ENCODE measurements at regions not wholly inside any gene's neighbourhood (a gene's known extent, or its start where the extent isn't known, plus 50 kb on each side); places are given as distances from the start of the nearest gene placed in this dataset.

GRCh38 chr7:106339513-106340246 lies 54.9 kb upstream of the NAMPT start:
- TF ChIP-seq EP300 (IDR thresholded peaks at IDR 0.05) (no peak), POLR2AphosphoS5 (IDR thresholded peaks at IDR 0.05) (no peak), CTCF (IDR thresholded peaks at IDR 0.05) (no peak), POLR2A (IDR thresholded peaks at IDR 0.05) (no peak)

Data from sigmoid colon (tissue), 4 donors.